ENCODE measurements at regions not wholly inside any gene's neighbourhood (a gene's known extent, or its start where the extent isn't known, plus 50 kb on each side); places are given as distances from the start of the nearest gene placed in this dataset.

- no peak for DNase-seq (ENCODE audit: low read depth in 2 of 2)
Measured at GRCh38 chr5:74098941-74099340, 472.9 kb downstream of the ARHGEF28 start.

GRCh38 chr5:74098456-74098855, 472.5 kb downstream of the ARHGEF28 start:
- no peak for DNase-seq (ENCODE audit: low read depth in 2 of 2)

- no peak for DNase-seq (ENCODE audit: low read depth in 2 of 2)
Measured at GRCh38 chr5:74096325-74096724, 470.3 kb downstream of the ARHGEF28 start.

- DNase-seq (ENCODE audit: low read depth in 2 of 2) = no peak
Measured at GRCh38 chr5:74095871-74096270, 469.9 kb downstream of the ARHGEF28 start.

- no peak for DNase-seq (ENCODE audit: low read depth in 2 of 2)
Measured at GRCh38 chr5:74094782-74095108, 468.7 kb downstream of the ARHGEF28 start.

- DNase-seq (ENCODE audit: low read depth in 2 of 2) = no peak
Measured at GRCh38 chr5:74094096-74094781, 468.2 kb downstream of the ARHGEF28 start.

- no peak for DNase-seq (ENCODE audit: low read depth in 2 of 2)
Measured at GRCh38 chr5:74093561-74093960, 467.6 kb downstream of the ARHGEF28 start.

GRCh38 chr5:74092766-74093165, 466.8 kb downstream of the ARHGEF28 start:
- no peak for DNase-seq (ENCODE audit: low read depth in 2 of 2)

- DNase-seq (ENCODE audit: low read depth in 2 of 2) = no peak
Measured at GRCh38 chr5:74085782-74086181, 459.8 kb downstream of the ARHGEF28 start.

GRCh38 chr5:74085186-74085585, 459.2 kb downstream of the ARHGEF28 start:
- DNase-seq (ENCODE audit: low read depth in 2 of 2) = no peak

- DNase-seq (ENCODE audit: low read depth in 2 of 2) = no peak
Measured at GRCh38 chr5:74083096-74083791, 457.2 kb downstream of the ARHGEF28 start.

GRCh38 chr5:74082512-74083055, 456.6 kb downstream of the ARHGEF28 start:
- no peak for DNase-seq (ENCODE audit: low read depth in 2 of 2)

GRCh38 chr5:74081126-74081525, 455.1 kb downstream of the ARHGEF28 start:
- DNase-seq (ENCODE audit: low read depth in 2 of 2) = no peak

GRCh38 chr5:74079971-74080556, 454.1 kb downstream of the ARHGEF28 start:
- DNase-seq (ENCODE audit: low read depth in 2 of 2) = no peak

- DNase-seq (ENCODE audit: low read depth in 2 of 2) = no peak
Measured at GRCh38 chr5:74075501-74076484, 449.8 kb downstream of the ARHGEF28 start.

- DNase-seq (ENCODE audit: low read depth in 2 of 2) = no peak
Measured at GRCh38 chr5:74074111-74074510, 448.1 kb downstream of the ARHGEF28 start.

GRCh38 chr5:74073257-74073656, 447.3 kb downstream of the ARHGEF28 start:
- no peak for DNase-seq (ENCODE audit: low read depth in 2 of 2)

- DNase-seq (ENCODE audit: low read depth in 2 of 2) = no peak
Measured at GRCh38 chr5:74072646-74073045, 446.6 kb downstream of the ARHGEF28 start.

GRCh38 chr5:74070766-74071165, 444.8 kb downstream of the ARHGEF28 start:
- no peak for DNase-seq (ENCODE audit: low read depth in 2 of 2)

GRCh38 chr5:74069741-74070140, 443.7 kb downstream of the ARHGEF28 start:
- no peak for DNase-seq (ENCODE audit: low read depth in 2 of 2)

- DNase-seq (ENCODE audit: low read depth in 2 of 2) = no peak
Measured at GRCh38 chr5:74067748-74068541, 441.9 kb downstream of the ARHGEF28 start.

Data from stimulated activated CD8-positive, alpha-beta memory T cell treated with anti-CD3 and anti-CD28 coated beads, Interleukin-7, amount 100 ng/mL, for 4 hours (primary cell).